NCI-H446 (cell line): ENCODE measurements at regions not wholly inside any gene's neighbourhood (a gene's known extent, or its start where the extent isn't known, plus 50 kb on each side); places are given as distances from the start of the nearest gene placed in this dataset.

ENCODE experiments used
- DNase-seq, 2 experiments: peaks; one replicate each; lab custom pipeline; 2025; lab: John Stamatoyannopoulos, UW

- no peak for DNase-seq
Observed at GRCh38 chr2:180366481-180366880, 359.4 kb upstream of the CWC22 start.

- no peak for DNase-seq
Observed at GRCh38 chr2:180364719-180365118, 357.6 kb upstream of the CWC22 start.

GRCh38 chr2:180360283-180360618 lies 353.2 kb upstream of the CWC22 start:
- no peak for DNase-seq

- no peak for DNase-seq
Observed at GRCh38 chr2:180359522-180360282, 352.6 kb upstream of the CWC22 start.

GRCh38 chr2:180358458-180358857 lies 351.4 kb upstream of the CWC22 start:
- DNase-seq = no peak

GRCh38 chr2:180356676-180357075 lies 349.6 kb upstream of the CWC22 start:
- DNase-seq = no peak

GRCh38 chr2:180352620-180353019 lies 345.5 kb upstream of the CWC22 start:
- DNase-seq = no peak

- DNase-seq = no peak
Observed at GRCh38 chr2:180349809-180350208, 342.7 kb upstream of the CWC22 start.

- DNase-seq = no peak
Observed at GRCh38 chr2:180343528-180344345, 336.6 kb upstream of the CWC22 start.

- no peak for DNase-seq
Observed at GRCh38 chr2:180337136-180337535, 330.0 kb upstream of the CWC22 start.

- DNase-seq = no peak
Observed at GRCh38 chr2:180336550-180336949, 329.5 kb upstream of the CWC22 start.

- no peak for DNase-seq
Observed at GRCh38 chr2:180334514-180334913, 327.4 kb upstream of the CWC22 start.

- DNase-seq = no peak
Observed at GRCh38 chr2:180328795-180329422, 321.8 kb upstream of the CWC22 start.

- no peak for DNase-seq
Observed at GRCh38 chr2:180327185-180327584, 320.1 kb upstream of the CWC22 start.

- peak in 1 of 2 experiments; percentile 28 for DNase-seq
Observed at GRCh38 chr2:180325416-180326120, 318.5 kb upstream of the CWC22 start.

GRCh38 chr2:180324182-180324581 lies 317.1 kb upstream of the CWC22 start:
- DNase-seq = no peak

GRCh38 chr2:180322781-180323180 lies 315.7 kb upstream of the CWC22 start:
- no peak for DNase-seq

- no peak for DNase-seq
Observed at GRCh38 chr2:180319586-180320405, 312.7 kb upstream of the CWC22 start.

GRCh38 chr2:180314086-180314485 lies 307.0 kb upstream of the CWC22 start:
- DNase-seq = no peak

- no peak for DNase-seq
Observed at GRCh38 chr2:180312542-180312941, 305.4 kb upstream of the CWC22 start.

- DNase-seq = no peak
Observed at GRCh38 chr2:180307096-180307495, 300.0 kb upstream of the CWC22 start.
